ENCODE measurements at regions not wholly inside any gene's neighbourhood (a gene's known extent, or its start where the extent isn't known, plus 50 kb on each side); places are given as distances from the start of the nearest gene placed in this dataset.

DNA sequence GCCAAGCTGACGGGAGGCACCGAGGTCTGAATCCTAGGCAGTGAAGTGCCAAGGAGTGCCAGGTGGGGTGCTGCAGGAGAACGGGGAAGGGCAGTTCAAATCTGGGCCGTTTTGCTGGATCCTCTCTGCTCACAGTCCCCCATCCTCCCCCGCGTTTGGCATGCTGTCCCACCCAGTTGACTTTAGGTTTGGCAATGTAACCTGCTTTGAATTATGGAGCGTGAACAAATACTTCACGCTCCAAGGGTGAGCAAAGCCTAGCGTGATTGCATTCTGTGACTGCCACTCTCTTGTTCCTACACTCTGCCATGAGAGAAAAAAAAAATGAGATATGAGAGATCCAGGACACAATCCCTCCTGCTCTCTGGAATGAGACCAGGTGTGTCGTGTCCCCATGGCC, 381.9 kb downstream of the ZNF516 start:
- DNase-seq, result no peak

DNA sequence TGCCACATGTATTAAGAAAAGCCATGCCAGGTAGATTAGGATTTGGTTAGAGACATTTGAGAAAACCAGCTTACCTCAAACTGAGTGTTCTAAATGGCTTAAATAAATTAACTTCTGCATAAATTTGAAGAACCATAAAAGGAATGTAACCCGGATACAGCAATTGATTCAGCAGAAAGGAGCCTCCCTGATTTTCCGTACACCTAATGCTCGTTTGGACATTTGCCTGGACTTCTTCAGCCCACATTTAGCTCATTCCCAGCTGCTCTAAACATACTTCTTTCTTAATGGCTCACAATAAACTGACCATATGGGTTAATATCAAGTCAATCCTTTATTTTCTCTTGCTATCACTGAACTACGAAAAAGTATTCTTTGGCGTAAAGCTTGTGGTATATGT, 392.4 kb downstream of the ZNF516 start:
- no peak for DNase-seq

GRCh38 chr18:76102156-76102555, 392.9 kb downstream of the ZNF516 start:
- DNase-seq, result no peak

GRCh38 chr18:76099931-76100457, 395.0 kb downstream of the ZNF516 start:
- no peak for DNase-seq

- no peak for DNase-seq
Measured at GRCh38 chr18:76098674-76099411, 396.2 kb downstream of the ZNF516 start.

DNA sequence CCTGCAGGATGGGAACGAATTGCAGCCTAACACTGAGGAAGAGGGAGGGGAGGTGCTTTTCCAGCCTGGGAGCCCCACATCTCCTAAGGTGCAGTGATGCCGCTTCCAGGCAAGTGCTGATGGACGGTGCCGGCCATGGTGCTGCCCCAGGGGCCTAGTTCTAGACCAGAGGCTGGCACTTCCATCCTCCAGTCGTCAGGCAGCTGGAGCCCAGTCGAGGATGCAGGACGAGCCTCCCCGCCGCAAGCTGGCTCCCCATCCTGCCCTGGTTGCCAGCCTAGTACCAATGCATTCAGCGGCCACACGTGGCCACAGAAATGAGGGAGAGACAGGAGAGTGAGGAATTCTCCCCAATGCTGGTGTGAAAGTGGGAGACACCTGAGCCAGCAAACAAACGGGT, 413.5 kb downstream of the ZNF516 start:
- no peak for DNase-seq

DNA sequence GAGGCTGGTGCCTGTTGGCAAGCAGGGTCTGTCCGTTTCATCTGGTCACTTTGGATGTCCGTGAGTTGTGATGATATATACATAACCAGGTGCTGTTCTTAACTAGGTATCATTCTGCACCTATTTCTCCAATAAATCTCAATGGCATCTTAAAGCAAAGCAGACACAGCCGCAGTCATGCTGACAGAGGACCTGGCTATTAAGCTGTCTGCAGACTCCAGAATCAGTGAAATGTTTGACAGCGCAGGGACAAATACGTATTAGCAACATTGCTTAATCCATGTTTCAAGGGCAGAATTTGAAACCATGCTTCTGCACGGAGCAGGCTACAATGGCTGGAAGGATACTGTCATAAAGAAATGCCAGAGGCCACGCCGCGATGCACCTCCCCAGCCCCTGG, 414.6 kb downstream of the ZNF516 start:
- no peak for DNase-seq

DNA sequence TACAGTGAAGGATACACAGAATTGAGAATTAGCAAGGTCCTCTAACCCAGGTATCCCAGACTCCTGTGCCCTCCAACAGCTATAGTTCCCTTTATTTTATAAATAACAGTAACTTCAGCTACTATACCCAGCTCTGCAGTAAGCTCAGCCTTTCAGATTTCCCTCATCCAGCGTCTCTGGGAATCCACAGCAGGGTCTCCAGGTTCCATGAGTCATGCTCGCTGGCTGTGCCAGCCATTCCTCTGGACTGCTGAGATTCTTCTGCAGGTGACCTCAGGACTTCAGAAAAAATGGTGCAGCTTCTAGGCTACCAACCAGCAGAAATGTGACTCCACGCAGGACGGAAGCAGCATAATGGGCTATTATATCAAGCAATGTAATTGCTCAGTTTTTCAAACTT, 419.3 kb downstream of the ZNF516 start:
- DNase-seq, result no peak

DNA sequence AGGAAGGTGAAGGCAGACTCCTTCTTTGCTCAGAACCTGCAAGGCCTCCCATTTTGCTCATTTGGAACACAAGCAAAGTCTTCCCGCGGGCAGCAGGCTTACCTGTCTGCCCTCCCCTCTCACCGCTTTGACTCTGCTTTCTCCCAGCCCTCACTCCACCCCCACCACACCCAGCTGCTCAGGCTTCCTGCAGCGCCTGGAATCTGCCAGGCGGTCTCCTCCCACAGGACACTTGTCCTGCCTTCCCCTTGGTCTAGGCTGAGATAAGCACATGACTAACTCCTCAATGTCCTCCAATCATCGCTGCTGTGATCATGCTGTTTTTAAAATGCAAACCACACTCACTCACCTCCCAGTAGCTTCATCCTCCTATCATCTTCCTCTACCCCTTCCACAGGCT, 430.0 kb downstream of the ZNF516 start:
- peak in 1 of 2 experiments; percentile 7 for DNase-seq

DNA sequence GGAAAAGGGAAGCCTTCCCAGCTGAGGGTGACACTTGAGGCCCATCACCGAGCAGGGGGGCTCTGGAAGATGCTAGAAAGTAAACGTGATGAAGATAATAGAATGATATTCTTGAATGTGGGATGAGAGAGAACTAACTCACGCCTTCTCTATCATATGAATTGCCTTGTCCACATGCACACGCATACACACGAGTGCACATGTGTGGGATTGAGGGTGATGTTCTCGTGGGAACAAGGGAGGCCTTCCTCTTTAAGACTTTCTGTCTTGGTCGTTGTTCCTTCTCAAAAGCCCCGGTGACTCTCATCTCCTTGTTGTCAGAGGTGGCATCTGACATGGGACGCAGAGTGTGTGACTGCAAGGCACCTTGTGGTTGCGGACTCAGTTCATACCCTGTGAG, 436.9 kb downstream of the ZNF516 start:
- no peak for DNase-seq

DNA sequence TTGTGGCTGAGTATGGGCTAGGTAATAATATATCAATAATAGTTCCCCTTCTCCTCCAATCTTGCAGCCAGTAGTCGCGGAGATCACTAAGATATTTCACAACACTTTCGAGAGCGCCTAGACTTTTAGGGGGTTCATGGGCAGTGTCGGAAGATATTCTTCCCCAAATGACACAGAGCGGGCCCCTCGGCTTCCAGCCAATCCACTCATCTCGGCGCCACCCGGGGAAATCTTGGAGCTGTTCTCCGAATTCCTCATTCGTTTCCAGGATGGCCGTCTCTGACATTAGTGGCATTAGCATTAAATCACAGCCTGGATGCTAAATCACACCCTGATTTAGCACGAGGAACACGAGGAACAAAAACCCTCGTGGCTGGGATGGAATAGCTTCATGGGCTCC, 437.7 kb downstream of the ZNF516 start:
- no peak for DNase-seq

- DNase-seq, result no peak
Measured at GRCh38 chr18:76056471-76057110, 438.5 kb downstream of the ZNF516 start.

- no peak for DNase-seq
Measured at GRCh38 chr18:76055578-76055977, 439.5 kb downstream of the ZNF516 start.

- DNase-seq, result no peak
Measured at GRCh38 chr18:76055025-76055424, 440.0 kb downstream of the ZNF516 start.

GRCh38 chr18:76054156-76054555, 440.9 kb downstream of the ZNF516 start:
- DNase-seq, result no peak

- no peak for DNase-seq
Measured at GRCh38 chr18:76053551-76053950, 441.5 kb downstream of the ZNF516 start.

- no peak for DNase-seq
Measured at GRCh38 chr18:76052227-76052595, 442.8 kb downstream of the ZNF516 start.

DNA sequence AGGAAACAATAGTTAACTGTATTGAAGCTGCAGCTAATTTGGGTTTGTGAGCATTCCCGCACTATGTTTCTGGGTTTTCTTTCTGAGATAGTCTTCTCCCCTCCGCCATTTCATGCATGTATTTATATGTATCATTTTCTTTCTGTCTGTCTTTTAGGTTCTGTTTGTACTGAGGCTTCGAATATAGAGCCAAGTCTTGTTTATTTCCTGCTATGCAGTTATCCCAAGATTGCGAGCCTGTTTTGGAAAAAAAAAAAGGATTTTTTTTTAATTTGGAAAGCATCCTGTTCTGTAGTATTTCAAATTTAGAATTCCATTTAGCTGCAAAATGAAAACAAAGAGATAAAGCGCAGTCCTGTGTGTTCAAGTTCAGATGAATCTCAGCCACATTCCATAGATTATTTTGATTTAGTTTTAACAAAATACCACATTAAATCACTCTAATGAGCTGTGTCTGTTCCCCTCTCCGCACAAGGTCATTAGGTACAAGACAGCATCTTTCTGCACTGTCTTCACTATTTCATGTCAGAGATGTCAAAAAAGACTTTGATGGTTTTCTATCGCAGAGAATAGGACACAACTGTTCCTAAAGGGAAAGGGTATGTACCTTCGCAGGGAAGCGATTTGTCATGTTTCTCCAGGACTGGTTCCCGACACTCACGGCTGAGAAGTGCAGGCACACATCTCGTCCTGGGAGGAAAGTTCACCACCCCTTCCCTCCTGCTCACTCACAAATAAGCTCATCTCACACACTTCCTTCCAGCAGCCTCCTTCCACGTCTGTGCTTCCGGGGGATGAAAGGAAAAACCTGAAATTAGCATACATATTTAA, 443.4 kb downstream of the ZNF516 start:
- DNase-seq, result no peak

- DNase-seq, result no peak
Measured at GRCh38 chr18:76046221-76046620, 448.8 kb downstream of the ZNF516 start.

- DNase-seq, result no peak
Measured at GRCh38 chr18:76042511-76042910, 452.5 kb downstream of the ZNF516 start.

DNA sequence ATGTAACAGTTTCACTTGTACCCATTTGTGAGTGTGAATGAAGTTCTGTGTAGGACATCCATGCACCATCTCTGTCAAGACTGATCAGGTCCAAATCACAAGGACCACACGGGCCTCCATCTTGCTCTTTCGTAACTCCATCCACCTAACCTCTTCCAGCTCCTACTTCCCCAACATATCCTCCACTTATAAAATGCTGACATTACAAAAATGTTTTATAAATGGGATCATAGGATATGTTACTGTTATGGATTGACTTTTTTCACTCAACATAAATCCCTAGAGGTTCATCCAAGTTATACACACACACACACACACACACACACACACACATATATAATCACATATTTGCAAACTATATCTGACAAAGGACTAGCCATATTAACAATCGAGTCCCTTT, 476.8 kb downstream of the ZNF516 start:
- DNase-seq, result no peak

- DNase-seq, result no peak
Measured at GRCh38 chr18:76013057-76013456, 482.0 kb downstream of the ZNF516 start.

- DNase-seq, result no peak
Measured at GRCh38 chr18:76005632-76006208, 489.3 kb downstream of the ZNF516 start.

Data from SHP77 (cell line).